NB4 (cell line): ENCODE measurements at regions not wholly inside any gene's neighbourhood (a gene's known extent, or its start where the extent isn't known, plus 50 kb on each side); places are given as distances from the start of the nearest gene placed in this dataset.

Experiments
- DNase-seq: peaks from one replicate; pipeline ENCODE4 v3.0.0; 2010; ENCODE audit warnings: low read depth
- H3K4me3 ChIP-seq: one replicate; pipeline ENCODE4 v1.5.1; 2011; ENCODE audit warnings: mild to moderate bottlenecking, low read depth, low read length, moderate library complexity
- CTCF ChIP-seq: IDR thresholded peaks from one replicate; pipeline ENCODE4 v1.5.1; 2012; ENCODE audit warnings: low read depth, low read length
- MAX ChIP-seq: IDR thresholded peaks from 2 replicates; pipeline ENCODE4 v1.6.1; 2011; ENCODE audit warnings: low read depth, low read length
- MYC ChIP-seq: IDR thresholded peaks from 2 replicates; pipeline ENCODE4 v1.6.1; 2011; ENCODE audit warnings: low read depth, low read length
- POLR2A ChIP-seq: IDR thresholded peaks from 2 replicates; pipeline ENCODE4 v1.6.1; 2011; ENCODE audit warnings: mild to moderate bottlenecking; ENCODE audit not compliant: insufficient read length; ENCODE audit errors: extremely low read depth

- no peak overlapping the region for H3K4me3 ChIP-seq
- TF ChIP-seq MYC (no peak), MAX (no peak), CTCF (no peak), POLR2A (no peak)
- no peak for DNase-seq
These were observed 144.0 kb downstream of the SPTSSA start for GRCh38 chr14:34318014-34318413.

GRCh38 chr14:34310724-34311123 is 151.3 kb downstream of the SPTSSA start:
- H3K4me3 ChIP-seq: no peak overlapping the region
- TF ChIP-seq MYC (no peak), MAX (no peak), CTCF (no peak), POLR2A (no peak)
- DNase-seq: no peak

GRCh38 chr14:34303811-34304210 is 158.2 kb downstream of the SPTSSA start:
- no peak for DNase-seq
- TF ChIP-seq POLR2A (no peak), MAX (no peak), CTCF (no peak), MYC (no peak)
- H3K4me3 ChIP-seq: no peak overlapping the region

- DNase-seq: no peak
These were observed 159.4 kb downstream of the SPTSSA start for GRCh38 chr14:34302654-34303053.

GRCh38 chr14:34300882-34301734 is 160.9 kb downstream of the SPTSSA start:
- no peak overlapping the region for H3K4me3 ChIP-seq
- TF ChIP-seq MYC (no peak), CTCF (peak; percentile 59), MAX (no peak)
- peak; percentile 53 for DNase-seq

More at GRCh38 chr14:34302654-34303053, 159.4 kb downstream of the SPTSSA start:
- no peak overlapping the region for H3K4me3 ChIP-seq
- TF ChIP-seq MAX (no peak), CTCF (no peak), MYC (no peak), POLR2A (no peak)
